ENCODE measurements at regions not wholly inside any gene's neighbourhood (a gene's known extent, or its start where the extent isn't known, plus 50 kb on each side); places are given as distances from the start of the nearest gene placed in this dataset.

DNA sequence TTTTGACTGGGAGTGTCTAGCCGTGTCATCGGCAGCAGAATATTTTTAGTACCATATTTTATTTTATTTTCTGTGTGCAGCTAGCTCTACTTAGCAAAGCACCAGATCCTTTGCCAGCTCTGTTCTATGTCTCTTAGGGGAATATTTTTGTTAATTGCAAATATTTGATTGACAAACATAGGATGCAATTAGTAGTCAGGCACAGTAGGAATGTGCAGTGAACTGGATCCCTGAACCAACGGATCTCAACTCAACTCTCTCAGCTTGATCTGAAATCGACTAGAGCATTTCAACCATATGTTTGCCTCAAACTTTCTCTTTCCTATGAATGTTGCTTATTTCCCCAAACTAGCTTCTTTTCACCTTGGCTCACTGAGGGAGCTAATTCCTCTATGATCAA lies 998.0 kb upstream of the FANCL start:
- no peaks in the 10 kb centered on the region for H3K36me3 ChIP-seq (ENCODE audit: control insufficient read depth in 2 of 4, insufficient read depth in 4 of 4, low read length in 3 of 4)
- H3K79me2 ChIP-seq (ENCODE audit: control insufficient read depth in 1 of 2, insufficient read depth in 2 of 2, low read length in 2 of 2) = no peaks in the 10 kb centered on the region
- H2BK12ac ChIP-seq (ENCODE audit: low read depth, low read length) = no peak overlapping the region
- H4K91ac ChIP-seq (replicated peaks; ENCODE audit: insufficient read length, low read length) = no peak overlapping the region
- H3K4me2 ChIP-seq (ENCODE audit: insufficient read depth in 1 of 2, low read depth in 2 of 2, low read length in 2 of 2) = no peak overlapping the region
- H4K5ac ChIP-seq (ENCODE audit: insufficient read length, low read depth, low read length) = no peak overlapping the region
- no peak overlapping the region for H2BK20ac ChIP-seq (ENCODE audit: low read length)
- H3K18ac ChIP-seq (ENCODE audit: extremely low read depth, low read length) = no peak overlapping the region
- ChIA-PET CTCF (ENCODE audit: partially characterized antibody) (interaction anchor here (0.7 kb wide), 1 partner anchor 61 kb away, joined by 3 read pairs; no protein-coding TSS in a partner anchor), POLR2A (ENCODE audit: partially characterized antibody) (no interaction called here)
- no peak overlapping the region for H3K27ac ChIP-seq (ENCODE audit: low read depth, low read length)
- no peaks in the 10 kb centered on the region for H4K20me1 ChIP-seq (replicated peaks in 1 of 2; ENCODE audit: control insufficient read depth in 1 of 2, insufficient read depth in 2 of 2, low read length in 2 of 2)
- no peaks in the 10 kb centered on the region for H3K27me3 ChIP-seq (replicated peaks in 1 of 4; ENCODE audit: control insufficient read depth in 3 of 4, extremely low read depth in 1 of 4, insufficient read depth in 3 of 4, low read length in 3 of 4)
- no peak overlapping the region for H2AFZ ChIP-seq (ENCODE audit: low read length)
- no peak overlapping the region for H3K23ac ChIP-seq (ENCODE audit: insufficient read length)
- no peak overlapping the region for H3K14ac ChIP-seq (ENCODE audit: insufficient read length)
- H2BK120ac ChIP-seq (replicated peaks; ENCODE audit: low read depth, low read length) = no peak overlapping the region
- no peak overlapping the region for H3K56ac ChIP-seq (replicated peaks; ENCODE audit: insufficient read length, low read depth, low read length)
- H3K4me1 ChIP-seq (replicated peaks in 1 of 4; ENCODE audit: control insufficient read depth in 3 of 4, insufficient read depth in 4 of 4, low read length in 3 of 4) = no peaks in the 10 kb centered on the region
- FAIRE-seq (no peak), DNase-seq (ENCODE audit: low read depth in 1 of 2, low spot score in 2 of 2) (no peak)
- no peak overlapping the region for H2AK5ac ChIP-seq (ENCODE audit: low read depth, low read length)
- TF ChIP-seq JUND (IDR thresholded peaks at IDR 0.05; ENCODE audit: low read length) (no peak), YY1 (IDR thresholded peaks at IDR 0.05; ENCODE audit: low read depth, low read length) (no peak), BRCA1 (IDR thresholded peaks at IDR 0.05; ENCODE audit: low read depth, low read length) (no peak), TAF7 (optimal IDR thresholded peaks at IDR 0.05; ENCODE audit: borderline replicate concordance, low read depth, low read length) (no peak), SP4 (IDR thresholded peaks at IDR 0.05; ENCODE audit: low read length) (no peak), SRF (IDR thresholded peaks at IDR 0.05; ENCODE audit: low read depth, low read length) (no peak), RBBP5 (IDR thresholded peaks at IDR 0.05; ENCODE audit: borderline replicate concordance, low read depth, low read length) (no peak), NRF1 (IDR thresholded peaks at IDR 0.05; ENCODE audit: low read depth, low read length) (no peak)
- TF ChIP-seq, protein P1, sequence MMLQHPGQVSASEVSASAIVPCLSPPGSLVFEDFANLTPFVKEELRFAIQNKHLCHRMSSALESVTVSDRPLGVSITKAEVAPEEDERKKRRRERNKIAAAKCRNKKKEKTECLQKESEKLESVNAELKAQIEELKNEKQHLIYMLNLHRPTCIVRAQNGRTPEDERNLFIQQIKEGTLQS (IDR thresholded peaks at IDR 0.05; ENCODE audit: insufficient read depth, low read depth, low read length) = no peak
- H2BK5ac ChIP-seq (ENCODE audit: low read depth, low read length) = no peak overlapping the region
- no peak overlapping the region for H3K9ac ChIP-seq (replicated peaks in 1 of 4; ENCODE audit: extremely low read depth in 1 of 4, low read depth in 3 of 4, low read length in 3 of 4)
- H3K79me1 ChIP-seq (ENCODE audit: low read depth, low read length) = no peaks in the 10 kb centered on the region
- no peak overlapping the region for H3K4me3 ChIP-seq (ENCODE audit: extremely low read depth in 1 of 4, insufficient read depth in 2 of 4, low read depth in 3 of 4, low read length in 4 of 4)
- no peak overlapping the region for H2BK15ac ChIP-seq (ENCODE audit: low read length)
- no peaks in the 10 kb centered on the region; the same call in 1 of the 2 replicates for H3K23me2 ChIP-seq (ENCODE audit: low read depth, low read length)
- H3K4ac ChIP-seq (replicated peaks; ENCODE audit: insufficient read length, low read depth, low read length) = no peak overlapping the region
- no peak overlapping the region for H4K8ac ChIP-seq (ENCODE audit: extremely low read depth, insufficient read depth, low read length)
- 98% methylated on average over 4 of the region's 4 CpGs; no CpG with 5 or more reads in 1 of the 2 experiments for WGBS, 2 experiments (ENCODE audit: extremely low coverage in 1 of 2, insufficient coverage in 1 of 2, insufficient read length in 1 of 2, insufficient replicate concordance in 2 of 2, low coverage in 1 of 2, low lambda C conversion rate in 2 of 2, missing lambda C conversion rate in 1 of 2)
- no peaks in the 10 kb centered on the region for H3K9me3 ChIP-seq (ENCODE audit: insufficient read depth in 2 of 2, low read depth in 1 of 2, low read length in 1 of 2)
